Calu3 (cell line): ENCODE measurements at regions not wholly inside any gene's neighbourhood (a gene's known extent, or its start where the extent isn't known, plus 50 kb on each side); places are given as distances from the start of the nearest gene placed in this dataset.

Experiments used
- BruUV-seq: library from RNA; stranded (reverse); fragments of 400-500 nt; replicated peaks from 2 replicates; lab custom pipeline; 2021; lab: Mats Ljungman, UMichigan
- CTCF ChIA-PET: fragments of 300-600 bp; sonication (Branson Sonifier 250); formaldehyde crosslinking; loops from one replicate; lab custom pipeline; 2022; ENCODE audit warnings: antibody characterized with exemption; lab: Charles Lee
- DNase-seq: peaks from one replicate; pipeline ENCODE4 v3.0.0; 2022
- H3K27ac Mint-ChIP-seq: one replicate; pipeline ENCODE4 v1.8.0; 2022; ENCODE audit warnings: mixed read lengths; ENCODE audit not compliant: unreplicated experiment
- H3K27me3 Mint-ChIP-seq: one replicate; pipeline ENCODE4 v1.8.0; 2022; ENCODE audit warnings: mixed read lengths; ENCODE audit not compliant: unreplicated experiment
- H3K36me3 Mint-ChIP-seq: one replicate; pipeline ENCODE4 v1.8.0; 2022; ENCODE audit warnings: mild to moderate bottlenecking, moderate library complexity, mixed read lengths; ENCODE audit not compliant: insufficient read depth, unreplicated experiment
- H3K4me1 Mint-ChIP-seq: one replicate; pipeline ENCODE4 v1.8.0; 2022; ENCODE audit warnings: mild to moderate bottlenecking, low read depth, mixed read lengths; ENCODE audit not compliant: unreplicated experiment
- H3K4me3 Mint-ChIP-seq: one replicate; pipeline ENCODE4 v1.8.0; 2022; ENCODE audit warnings: mild to moderate bottlenecking, low read depth, moderate library complexity, mixed read lengths; ENCODE audit not compliant: unreplicated experiment
- H3K9me3 Mint-ChIP-seq: one replicate; pipeline ENCODE4 v1.8.0; 2022; ENCODE audit warnings: low read depth, mixed read lengths; ENCODE audit not compliant: unreplicated experiment
- intact Hi-C: fragments of 100-400 bp; cut with micrococcal nuclease; formaldehyde crosslinking; loops from one replicate; pipeline ENCODE4 v1.10.0; 2022; ENCODE audit not compliant: unreplicated experiment
- TF ChIP-seq, protein P1 (sequence below): fragments of 200-600 bp; IDR thresholded peaks from one replicate; pipeline ENCODE4 v1.8.0; 2022; ENCODE audit warnings: antibody characterized with exemption; ENCODE audit not compliant: unreplicated experiment

DNA sequence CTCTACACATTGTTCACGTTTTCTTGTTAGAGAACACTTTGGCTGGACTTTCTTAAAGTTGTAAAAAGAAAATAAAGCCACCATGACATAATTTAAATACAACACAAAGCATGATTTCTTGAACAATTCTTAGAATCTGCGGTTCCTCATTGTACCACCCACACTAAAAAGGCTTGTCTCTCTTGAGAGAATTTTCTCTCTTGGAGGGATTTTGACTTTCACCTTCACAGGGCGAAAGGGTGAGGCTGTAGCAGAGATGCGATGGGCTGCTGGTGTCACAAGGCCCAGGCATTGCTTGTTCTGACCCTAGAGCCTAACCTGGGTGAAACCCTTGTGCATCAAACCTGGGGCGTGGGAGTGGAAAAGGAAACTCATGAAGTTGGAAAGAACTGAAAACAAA, 122.7 kb upstream of the RIPOR2 start:
- intact Hi-C loops = no loop called here
- no peak for DNase-seq
- Mint-ChIP-seq H3K27ac (no peak overlapping the region), H3K4me1 (no peaks in the 10 kb centered on the region), H3K36me3 (no peaks in the 10 kb centered on the region), H3K27me3 (peaks cover 9% of the 10 kb centered on the region), H3K4me3 (no peak overlapping the region), H3K9me3 (peaks cover 3% of the 10 kb centered on the region)
- no TSS peak for BruUV-seq
- CTCF ChIA-PET = no interaction called here
- TF ChIP-seq, protein P1, sequence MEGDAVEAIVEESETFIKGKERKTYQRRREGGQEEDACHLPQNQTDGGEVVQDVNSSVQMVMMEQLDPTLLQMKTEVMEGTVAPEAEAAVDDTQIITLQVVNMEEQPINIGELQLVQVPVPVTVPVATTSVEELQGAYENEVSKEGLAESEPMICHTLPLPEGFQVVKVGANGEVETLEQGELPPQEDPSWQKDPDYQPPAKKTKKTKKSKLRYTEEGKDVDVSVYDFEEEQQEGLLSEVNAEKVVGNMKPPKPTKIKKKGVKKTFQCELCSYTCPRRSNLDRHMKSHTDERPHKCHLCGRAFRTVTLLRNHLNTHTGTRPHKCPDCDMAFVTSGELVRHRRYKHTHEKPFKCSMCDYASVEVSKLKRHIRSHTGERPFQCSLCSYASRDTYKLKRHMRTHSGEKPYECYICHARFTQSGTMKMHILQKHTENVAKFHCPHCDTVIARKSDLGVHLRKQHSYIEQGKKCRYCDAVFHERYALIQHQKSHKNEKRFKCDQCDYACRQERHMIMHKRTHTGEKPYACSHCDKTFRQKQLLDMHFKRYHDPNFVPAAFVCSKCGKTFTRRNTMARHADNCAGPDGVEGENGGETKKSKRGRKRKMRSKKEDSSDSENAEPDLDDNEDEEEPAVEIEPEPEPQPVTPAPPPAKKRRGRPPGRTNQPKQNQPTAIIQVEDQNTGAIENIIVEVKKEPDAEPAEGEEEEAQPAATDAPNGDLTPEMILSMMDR = no peak

DNA sequence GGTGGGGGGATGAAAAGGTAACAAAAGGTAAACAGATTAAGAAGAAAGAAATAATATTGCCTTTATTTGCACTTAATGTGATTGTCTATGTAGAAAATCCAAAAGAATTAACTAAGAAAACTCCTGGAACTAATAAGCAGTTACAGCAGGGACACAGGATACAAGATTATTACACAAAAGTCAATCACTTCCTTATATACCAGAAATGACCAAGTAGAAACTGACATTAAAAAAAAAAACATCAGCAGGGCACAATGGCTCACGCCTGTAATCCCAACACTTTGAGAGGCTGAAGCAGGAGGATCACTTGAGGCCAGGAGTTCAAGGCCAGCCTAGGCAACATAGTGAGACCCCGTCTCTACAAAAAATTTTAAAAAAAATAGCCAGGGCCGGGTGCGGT, 123.2 kb upstream of the RIPOR2 start:
- H3K27ac Mint-ChIP-seq = no peak overlapping the region
- peaks cover 14% of the 10 kb centered on the region for H3K27me3 Mint-ChIP-seq
- no peak overlapping the region for H3K4me3 Mint-ChIP-seq
- BruUV-seq = no TSS peak
- no peaks in the 10 kb centered on the region for H3K36me3 Mint-ChIP-seq
- TF ChIP-seq, protein P1 = no peak
- no peaks in the 10 kb centered on the region for H3K4me1 Mint-ChIP-seq
- H3K9me3 Mint-ChIP-seq = peaks cover 3% of the 10 kb centered on the region
- intact Hi-C loops = no loop called here
- DNase-seq = no peak
- CTCF ChIA-PET = no interaction called here

DNA sequence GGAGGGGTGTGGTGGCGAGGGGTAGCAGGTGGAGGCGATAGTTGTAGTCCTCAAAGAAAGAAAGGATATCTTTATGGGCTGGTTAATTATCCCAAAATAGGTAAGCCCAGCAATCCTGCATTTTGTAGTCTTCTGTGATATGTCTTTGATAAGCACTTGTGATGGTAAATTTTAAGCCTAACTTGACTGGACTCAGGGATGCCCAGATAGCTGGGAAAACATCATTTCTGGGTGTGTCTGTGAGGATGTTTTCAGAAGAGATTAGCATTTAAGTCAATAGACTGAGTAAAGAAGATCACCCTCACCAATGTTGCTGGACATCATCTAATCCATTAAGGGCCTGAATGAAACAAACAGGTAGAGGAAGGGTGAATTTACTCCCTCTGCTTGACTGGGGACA, 124.8 kb upstream of the RIPOR2 start:
- Mint-ChIP-seq H3K9me3 (peaks cover 3% of the 10 kb centered on the region), H3K27me3 (peaks cover 23% of the 10 kb centered on the region), H3K36me3 (no peaks in the 10 kb centered on the region), H3K4me3 (no peak overlapping the region), H3K27ac (no peak overlapping the region), H3K4me1 (no peaks in the 10 kb centered on the region)
- no TSS peak for BruUV-seq
- CTCF ChIA-PET = interaction anchor here (0.6 to 1.7 kb wide), 4 partner anchors 10 to 243 kb away, joined by 3 to 9 read pairs (median 6); no protein-coding TSS in a partner anchor
- intact Hi-C loops = no loop called here
- TF ChIP-seq, protein P1 = no peak
- DNase-seq = no peak

DNA sequence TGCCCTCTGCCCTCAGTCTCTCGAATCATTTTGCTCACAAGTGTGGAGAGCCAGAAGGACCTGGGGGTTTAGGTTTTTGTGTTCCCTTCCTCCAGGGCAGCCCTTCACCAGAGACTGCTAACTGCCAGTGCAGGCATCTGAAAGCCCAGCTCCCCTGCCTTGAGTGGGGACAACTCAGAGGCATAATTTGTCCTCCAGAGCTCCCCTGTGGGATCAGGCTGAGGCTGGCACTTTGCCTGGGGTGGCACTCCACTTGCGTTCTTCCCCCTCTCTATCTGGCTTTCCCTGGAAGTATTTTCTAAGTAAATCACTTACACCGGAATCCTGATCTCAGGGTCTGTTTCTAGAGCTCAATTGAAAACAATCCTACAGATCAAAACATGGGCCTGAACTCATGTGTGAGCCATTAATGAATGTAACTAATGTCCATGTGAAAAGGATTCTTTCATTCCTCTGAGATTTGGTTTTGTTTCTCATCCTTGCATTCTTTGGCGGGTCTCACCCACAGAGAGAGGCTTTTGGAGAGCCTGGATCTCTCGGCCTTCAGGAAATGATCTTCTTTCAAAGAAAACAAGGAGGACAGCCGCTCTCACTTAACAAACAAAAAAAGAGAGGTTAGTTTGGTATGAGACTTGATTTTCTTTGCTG, 125.7 kb upstream of the RIPOR2 start:
- CTCF ChIA-PET = interaction anchor here (1.0 to 1.7 kb wide), 6 partner anchors 9 to 48 kb away, joined by 3 to 9 read pairs (median 4); no protein-coding TSS in a partner anchor
- Mint-ChIP-seq H3K4me3 (no peak overlapping the region), H3K4me1 (no peaks in the 10 kb centered on the region), H3K36me3 (no peaks in the 10 kb centered on the region), H3K27me3 (peaks cover 23% of the 10 kb centered on the region), H3K27ac (no peak overlapping the region), H3K9me3 (no peaks in the 10 kb centered on the region)
- BruUV-seq = no TSS peak
- intact Hi-C loops = no loop called here
- no peak for DNase-seq
- TF ChIP-seq, protein P1 = no peak
